ENCODE measurements at regions not wholly inside any gene's neighbourhood (a gene's known extent, or its start where the extent isn't known, plus 50 kb on each side); places are given as distances from the start of the nearest gene placed in this dataset.

- Histone ChIP-seq H3K27me3 (ENCODE audit: control insufficient read depth in 1 of 2, insufficient read depth in 2 of 2, low read length in 2 of 2) (no peaks in the 10 kb centered on the region), H3K79me2 (ENCODE audit: insufficient read depth, low read length) (no peaks in the 10 kb centered on the region), H3K4me2 (ENCODE audit: low read depth, low read length) (no peak overlapping the region), H4K20me1 (ENCODE audit: insufficient read depth, low read length) (no peaks in the 10 kb centered on the region), H3K4me3 (replicated peaks in 1 of 3; ENCODE audit: insufficient read depth in 1 of 3, low read depth in 2 of 3, low read length in 3 of 3) (no peak overlapping the region), H2AFZ (ENCODE audit: low read length) (no peak overlapping the region), H3K4me1 (ENCODE audit: insufficient read depth, low read length) (no peaks in the 10 kb centered on the region), H3K9me3 (ENCODE audit: low read length) (peaks cover 80% of the 10 kb centered on the region), H3K9ac (ENCODE audit: insufficient read depth, low read depth, low read length) (no peak overlapping the region), H3K36me3 (replicated peaks in 1 of 2; ENCODE audit: control insufficient read depth in 1 of 2, insufficient read depth in 2 of 2, low read length in 2 of 2) (no peaks in the 10 kb centered on the region), H3K27ac (ENCODE audit: extremely low read length, insufficient read depth, low read length) (no peak overlapping the region)
- POLR2A ChIA-PET = no interaction called here
- DNase-seq (ENCODE audit: low spot score) = no peak
- TF ChIP-seq FOXA1 (IDR thresholded peaks at IDR 0.05) (no peak), FOXA1 (CRISPR knock-in tag; IDR thresholded peaks at IDR 0.05) (no peak), SKI (IDR thresholded peaks at IDR 0.05; ENCODE audit: partially characterized antibody) (no peak), SMAD3 (CRISPR knock-in tag; IDR thresholded peaks at IDR 0.05) (no peak), ZNF709 (CRISPR knock-in tag; IDR thresholded peaks at IDR 0.05) (no peak), NCOA5 (CRISPR knock-in tag; IDR thresholded peaks at IDR 0.05) (no peak), ZNF746 (CRISPR knock-in tag; IDR thresholded peaks at IDR 0.05) (no peak), ISX (CRISPR knock-in tag; conservative IDR thresholded peaks at IDR 0.05) (no peak), SNAI1 (CRISPR knock-in tag; IDR thresholded peaks at IDR 0.05; ENCODE audit: borderline replicate concordance) (no peak), ATF7 (IDR thresholded peaks at IDR 0.05) (no peak), ATF7 (CRISPR knock-in tag; IDR thresholded peaks at IDR 0.05) (no peak), NFYB (CRISPR knock-in tag; IDR thresholded peaks at IDR 0.05) (no peak), ZNF577 (CRISPR knock-in tag; IDR thresholded peaks at IDR 0.05; ENCODE audit: borderline replicate concordance, low read depth) (no peak), ZNF607 (CRISPR knock-in tag; IDR thresholded peaks at IDR 0.05; ENCODE audit: borderline replicate concordance) (no peak), ZNF784 (CRISPR knock-in tag; IDR thresholded peaks at IDR 0.05; ENCODE audit: borderline replicate concordance) (no peak), TBX3 (IDR thresholded peaks at IDR 0.05; ENCODE audit: borderline replicate concordance) (no peak)
- in situ Hi-C loops (cut with HindIII; ENCODE audit: extremely low pct_ligation_motif_present, low pct_unique_long_range_greater_than_20kb) = no loop called here
- FAIRE-seq = no peak
- 13% methylated on average over 2 of the region's 2 CpGs for WGBS (ENCODE audit: low lambda C conversion rate)
- no TSS peak for BruUV-seq (replicated peaks)
- CTCF ChIA-PET (ENCODE audit: low intra/inter-chr PET ratio, low total read pairs) = no interaction called here
- intact Hi-C loops (cut with micrococcal nuclease; ENCODE audit: unreplicated experiment) = no loop called here
- no peak for ATAC-seq
Measured at GRCh38 chr5:166281433-166281832, 2010.0 kb upstream of the WWC1 start.
